ENCODE measurements at regions not wholly inside any gene's neighbourhood (a gene's known extent, or its start where the extent isn't known, plus 50 kb on each side); places are given as distances from the start of the nearest gene placed in this dataset.

GRCh38 chr14:51321036-51321435 lies 81.0 kb downstream of the TMX1 start:
- DNase-seq (ENCODE audit: low spot score) (no peak), ATAC-seq (ENCODE audit: low FRiP score) (no peak)
- no peak for TF ChIP-seq CTCF (IDR thresholded peaks at IDR 0.05)

- DNase-seq (ENCODE audit: low spot score) (no peak), ATAC-seq (ENCODE audit: low FRiP score) (no peak)
- no peak for TF ChIP-seq CTCF (IDR thresholded peaks at IDR 0.05)
Measured at GRCh38 chr14:51323492-51323891, 83.4 kb downstream of the TMX1 start.

- no peak for TF ChIP-seq CTCF (IDR thresholded peaks at IDR 0.05)
- ATAC-seq (ENCODE audit: low FRiP score) (no peak), DNase-seq (ENCODE audit: low spot score) (no peak)
Measured at GRCh38 chr14:51327376-51327775, 87.3 kb downstream of the TMX1 start.

- no peak for TF ChIP-seq CTCF (IDR thresholded peaks at IDR 0.05)
- ATAC-seq (ENCODE audit: low FRiP score) (no peak), DNase-seq (ENCODE audit: low spot score) (no peak)
Measured at GRCh38 chr14:51328064-51328771, 88.2 kb downstream of the TMX1 start.

- peak; percentile 34 for ATAC-seq (ENCODE audit: low FRiP score)
- TF ChIP-seq CTCF (IDR thresholded peaks at IDR 0.05), result no peak
- DNase-seq (ENCODE audit: low spot score), result no peak
Measured at GRCh38 chr14:51328772-51329353, 88.8 kb downstream of the TMX1 start.

- ATAC-seq (ENCODE audit: low FRiP score) (no peak), DNase-seq (ENCODE audit: low spot score) (no peak)
- TF ChIP-seq CTCF (IDR thresholded peaks at IDR 0.05), result no peak
Measured at GRCh38 chr14:51331486-51332367, 91.7 kb downstream of the TMX1 start.

All from omental fat pad (tissue), 3 donors.